Stromal cell of bone marrow (primary cell): ENCODE measurements at regions not wholly inside any gene's neighbourhood (a gene's known extent, or its start where the extent isn't known, plus 50 kb on each side); places are given as distances from the start of the nearest gene placed in this dataset.
A peak's percentile ranks its signal among the peaks of the same experiment; 100 is the strongest.

ENCODE experiments used
- DNase-seq: peaks from one replicate; pipeline ENCODE4 v3.0.0-alpha.2; 2012; ENCODE audit warnings: low read depth

GRCh38 chr2:191514613-191515012, 163.3 kb upstream of the NABP1 start:
- DNase-seq, result no peak

- DNase-seq, result no peak
Observed at GRCh38 chr2:191515551-191515950, 162.4 kb upstream of the NABP1 start.

DNA sequence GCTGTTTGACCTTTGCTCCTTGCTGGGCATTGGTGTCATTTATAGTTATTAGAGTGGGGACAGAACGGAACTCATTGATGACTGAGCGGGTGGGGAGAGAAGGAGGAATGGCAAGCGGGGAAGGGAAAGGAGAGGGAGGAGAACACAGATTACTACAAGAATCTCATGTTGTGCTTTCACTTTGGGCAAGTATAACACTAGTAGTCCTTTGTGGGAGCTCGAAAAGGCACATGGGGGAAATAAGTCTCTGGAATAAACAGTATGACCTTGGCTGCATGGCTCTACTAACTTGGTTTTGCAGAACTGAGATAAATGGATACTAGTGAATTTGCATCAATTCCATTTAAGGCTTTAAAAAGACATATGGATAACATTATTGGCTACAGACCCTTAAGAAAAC, 161.7 kb upstream of the NABP1 start:
- no peak for DNase-seq

- peak; percentile 10 for DNase-seq
Observed at GRCh38 chr2:191521608-191522208, 156.2 kb upstream of the NABP1 start.

- DNase-seq, result no peak
Observed at GRCh38 chr2:191522478-191523120, 155.3 kb upstream of the NABP1 start.

DNA sequence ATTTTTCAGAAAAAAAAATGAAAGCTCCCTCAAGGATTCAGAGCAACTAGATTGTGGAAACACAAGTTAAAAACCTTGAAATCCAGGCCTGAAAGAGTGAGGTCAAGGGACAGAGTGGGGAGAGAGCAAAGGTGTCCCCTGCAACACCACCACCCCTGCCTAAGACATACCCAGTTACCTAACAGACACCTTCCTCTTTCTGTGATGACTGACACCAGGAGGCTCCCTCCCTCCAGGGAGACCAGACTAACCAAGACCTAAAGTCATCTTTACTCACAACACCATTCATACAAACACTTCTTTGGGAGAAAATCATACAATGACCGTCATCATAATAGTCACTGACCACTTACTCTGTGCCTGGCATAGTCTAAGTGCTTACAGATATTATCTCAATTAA, 151.8 kb upstream of the NABP1 start:
- DNase-seq, result no peak

GRCh38 chr2:191526536-191526935, 151.4 kb upstream of the NABP1 start:
- DNase-seq, result no peak

DNA sequence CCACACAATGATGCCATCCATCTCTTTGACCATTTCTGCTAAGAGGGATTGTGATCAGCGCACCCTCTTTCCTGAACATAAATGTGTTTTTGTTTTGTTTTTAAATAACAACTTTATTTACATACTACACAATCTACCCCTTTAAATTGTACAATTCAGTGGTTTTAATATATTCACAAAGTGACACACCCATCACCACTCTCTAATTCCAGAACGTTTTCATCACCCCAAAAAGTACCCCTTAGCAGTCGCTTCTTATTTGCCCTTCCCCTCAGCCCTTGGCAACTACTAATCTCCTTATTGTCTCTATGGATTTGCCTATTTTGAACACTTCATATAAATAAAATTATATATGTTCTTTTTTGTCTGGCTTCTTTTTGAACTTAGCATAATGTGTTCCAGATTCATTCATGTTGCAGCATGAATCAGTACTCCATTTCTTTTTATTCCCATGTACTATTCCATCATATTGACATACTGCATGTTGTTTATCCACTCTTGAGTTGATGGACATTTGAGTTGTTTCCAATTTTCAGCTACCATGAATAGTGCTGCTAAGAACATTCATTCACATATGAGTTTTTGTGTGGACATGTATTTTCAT, 150.9 kb upstream of the NABP1 start:
- DNase-seq, result no peak

GRCh38 chr2:191530618-191531017, 147.3 kb upstream of the NABP1 start:
- no peak for DNase-seq

DNA sequence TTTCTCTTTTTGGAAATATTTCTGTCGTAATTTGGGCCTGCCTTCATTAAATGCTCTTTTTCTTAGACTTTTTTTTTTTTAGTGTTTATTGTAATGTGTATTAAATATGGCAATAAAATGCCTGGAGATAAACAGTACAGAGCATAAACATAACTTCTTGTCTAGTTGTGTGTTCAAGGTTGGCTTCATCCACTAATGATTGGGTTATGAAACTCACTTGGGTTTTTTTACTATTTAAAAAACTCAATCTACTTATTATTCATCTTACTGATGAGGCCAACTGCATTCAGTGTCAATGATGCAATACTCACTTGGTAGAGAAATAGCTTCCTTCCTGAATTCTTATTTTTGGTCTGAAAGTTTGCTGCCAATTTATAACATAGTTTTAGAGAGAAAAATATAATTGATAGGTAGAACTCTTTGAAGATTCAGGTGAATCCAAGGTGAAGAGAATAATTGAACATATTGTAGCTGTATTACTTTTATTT, 144.2 kb upstream of the NABP1 start:
- DNase-seq, result no peak

DNA sequence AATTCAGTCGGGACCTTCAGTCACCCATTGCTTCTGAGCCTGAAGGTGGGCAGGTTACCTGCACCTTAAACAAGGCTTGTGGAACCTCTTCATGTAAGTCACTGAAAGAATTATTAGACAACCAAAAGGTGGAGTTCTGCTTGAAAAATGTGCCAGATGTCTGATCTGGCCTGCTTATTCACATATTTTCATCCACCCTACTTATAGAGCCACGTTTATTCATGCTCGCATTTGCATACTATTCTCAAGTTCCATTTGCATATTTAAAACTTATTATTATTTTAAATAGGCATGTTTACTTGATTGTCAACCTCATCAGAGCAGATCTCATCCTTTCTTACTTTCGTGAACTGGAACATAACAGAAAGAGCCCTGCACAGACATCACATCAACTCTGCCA, 140.0 kb upstream of the NABP1 start:
- no peak for DNase-seq

GRCh38 chr2:191538334-191538903, 139.5 kb upstream of the NABP1 start:
- DNase-seq, result no peak

DNA sequence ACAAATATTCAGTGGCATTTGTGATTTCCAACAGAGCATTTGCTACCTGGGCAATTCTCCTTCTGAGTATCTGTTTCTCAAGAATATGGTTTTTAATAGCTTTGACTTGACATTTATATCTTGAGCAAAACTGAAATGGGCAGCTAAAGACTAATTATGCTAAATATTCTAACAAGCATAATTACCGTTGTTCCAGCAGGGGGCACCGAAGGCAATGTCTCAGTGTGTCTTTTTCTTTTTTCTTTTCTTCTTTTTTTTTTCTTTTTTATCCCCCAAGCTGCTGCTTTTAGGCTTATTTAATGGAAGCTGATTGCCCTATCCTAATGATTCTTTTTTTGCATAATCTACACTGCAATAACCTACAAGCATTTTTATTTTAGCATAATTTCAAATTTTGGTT, 138.9 kb upstream of the NABP1 start:
- peak; percentile 11 for DNase-seq

DNA sequence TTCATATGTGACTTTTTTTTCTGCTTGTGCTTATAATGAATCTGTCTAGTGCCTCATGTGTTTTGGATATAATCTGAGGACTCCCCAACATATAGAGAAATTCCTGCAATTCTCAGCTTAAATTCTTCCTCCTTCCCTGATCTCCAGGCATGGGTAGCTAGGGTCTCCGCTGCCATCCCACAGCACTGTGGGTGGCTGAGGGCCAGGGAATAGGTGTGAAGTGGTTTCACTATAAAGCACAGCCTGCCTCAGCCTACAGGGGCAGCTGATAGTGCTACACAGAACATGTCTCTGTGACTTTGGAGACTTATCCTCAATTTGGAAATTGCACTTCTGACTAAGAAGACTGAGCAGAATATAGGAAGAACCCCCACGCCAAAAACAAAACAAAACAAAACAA, 137.3 kb upstream of the NABP1 start:
- DNase-seq, result no peak

DNA sequence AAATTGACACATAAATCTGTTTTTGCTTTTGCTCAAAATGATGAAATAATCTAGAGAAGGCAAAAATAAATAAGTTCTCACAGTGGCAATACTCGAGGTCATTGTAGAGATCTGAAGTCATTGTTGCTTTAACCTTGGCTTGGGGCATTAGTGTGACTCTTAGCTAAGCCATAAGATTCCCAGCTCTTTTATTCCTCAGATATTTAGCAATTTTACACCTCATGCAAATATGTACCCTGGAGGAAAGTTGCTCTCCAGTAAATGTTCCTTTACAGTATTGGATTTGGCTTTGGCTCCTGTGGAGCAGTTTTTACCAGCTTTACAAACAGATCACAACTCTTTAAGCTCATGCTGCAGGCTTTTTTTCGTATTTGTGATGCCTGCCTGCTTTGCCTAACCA, 134.2 kb upstream of the NABP1 start:
- no peak for DNase-seq

DNA sequence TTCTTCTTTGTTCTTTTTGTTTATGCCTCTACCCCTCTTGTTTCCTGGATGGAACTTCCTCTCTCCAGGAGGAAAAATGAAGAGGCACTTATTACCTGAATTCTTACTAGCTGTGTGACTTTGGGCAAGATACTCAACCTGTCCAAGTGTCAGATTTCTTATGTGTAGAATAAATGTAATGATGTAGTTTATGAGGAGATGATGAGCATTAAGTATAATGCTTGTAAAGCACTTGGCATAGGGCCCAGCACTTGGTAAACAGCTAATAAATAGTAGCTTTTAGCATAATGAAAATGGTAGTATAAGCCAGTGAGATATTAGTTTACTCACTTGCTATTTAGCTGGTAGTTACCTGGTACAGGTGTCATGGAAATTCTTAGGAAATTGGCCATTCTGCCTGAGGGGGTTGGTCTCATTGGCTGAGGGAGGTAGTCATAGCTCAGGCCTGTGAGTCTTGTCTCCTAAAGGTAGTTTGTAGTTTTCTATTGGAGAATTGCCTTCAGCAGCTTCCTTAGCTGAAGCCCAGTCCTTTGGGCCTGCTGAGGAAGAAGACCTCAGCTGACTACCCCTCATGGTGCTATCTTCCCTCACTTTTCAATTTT, 133.4 kb upstream of the NABP1 start:
- DNase-seq, result no peak

GRCh38 chr2:191545361-191545760, 132.6 kb upstream of the NABP1 start:
- no peak for DNase-seq

GRCh38 chr2:191552066-191552465, 125.9 kb upstream of the NABP1 start:
- DNase-seq, result no peak

DNA sequence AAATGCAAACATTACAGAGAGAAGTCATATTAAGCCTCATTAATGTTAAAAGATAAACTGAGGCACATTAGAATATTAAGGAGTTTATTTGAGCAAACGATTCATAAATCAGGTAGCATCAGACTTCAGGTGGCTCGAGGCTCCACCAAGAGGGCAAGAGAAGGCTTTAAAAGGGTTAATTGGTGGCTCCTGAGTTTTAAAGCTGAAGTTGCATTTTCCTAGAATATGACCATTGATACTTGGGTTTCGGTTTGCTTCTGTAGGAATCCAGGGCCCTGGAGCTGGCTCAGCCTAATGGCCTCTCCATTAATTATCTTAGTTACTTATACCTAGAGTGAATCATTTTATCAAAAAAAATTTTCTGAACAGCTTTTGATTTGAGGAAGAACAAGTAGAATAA, 123.7 kb upstream of the NABP1 start:
- DNase-seq, result no peak

DNA sequence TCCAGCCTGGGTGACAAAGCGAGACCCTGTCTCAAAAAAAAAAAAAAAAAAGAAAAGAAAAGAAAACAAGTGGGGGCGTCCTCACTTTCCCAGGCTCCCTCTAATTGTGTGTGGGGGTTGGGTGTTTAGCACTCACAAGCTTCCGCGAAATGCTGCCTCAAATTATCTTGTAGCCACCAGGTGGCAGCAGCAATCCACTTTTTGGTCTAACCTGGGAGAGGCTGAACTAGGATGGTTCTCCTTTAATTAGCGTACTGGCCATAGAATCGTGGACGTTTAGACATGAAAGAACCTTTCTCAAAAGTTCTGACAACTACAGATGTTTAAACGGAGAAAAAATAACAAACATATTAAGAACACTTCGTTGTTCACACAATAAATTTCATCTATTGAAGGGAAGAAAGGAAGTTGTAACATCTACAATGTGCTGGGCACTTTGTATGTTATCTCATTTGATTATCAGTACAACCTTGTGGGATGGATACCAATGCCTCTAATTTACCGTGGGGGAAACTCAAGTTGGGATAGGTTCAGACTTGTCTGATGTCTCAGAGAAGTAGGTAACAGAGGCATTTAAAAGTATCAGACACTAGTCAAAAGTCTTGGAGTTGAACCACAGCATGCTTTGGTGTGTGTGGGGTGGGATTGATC, 122.7 kb upstream of the NABP1 start:
- peak; percentile 70 for DNase-seq

- no peak for DNase-seq
Observed at GRCh38 chr2:191556463-191556862, 121.5 kb upstream of the NABP1 start.

GRCh38 chr2:191557841-191558240, 120.1 kb upstream of the NABP1 start:
- no peak for DNase-seq
